Esophagus muscularis mucosa (tissue), 4 donors: ENCODE measurements at regions not wholly inside any gene's neighbourhood (a gene's known extent, or its start where the extent isn't known, plus 50 kb on each side); places are given as distances from the start of the nearest gene placed in this dataset.

Experiments
- DNase-seq: peaks from one replicate; pipeline ENCODE4 v3.0.0-alpha.2; 2017; ENCODE audit errors: extremely low spot score
- H3K27ac ChIP-seq, 4 donors: fragments of 200-600 bp; sonication (generic); replicated peaks in 1 of 4; 1 replicate in 3 of 4; 2 replicates in 1 of 4; pipeline ENCODE4 v1.5.1; 2016 to 2019; ENCODE audit warnings: mild to moderate bottlenecking in 1 of 4
- H3K27me3 ChIP-seq, 4 donors: fragments of 200-600 bp; sonication (generic); one replicate each; pipeline versions ENCODE4 v1.5.1 to v1.6.0; 2016 to 2019
- H3K36me3 ChIP-seq, 4 donors: fragments of 200-600 bp; sonication (generic); one replicate each; pipeline ENCODE4 v1.5.1; 2016 to 2019
- H3K4me1 ChIP-seq, 4 donors: fragments of 200-600 bp; sonication (generic); one replicate each; pipeline ENCODE4 v1.5.1; 2016 to 2019
- H3K4me3 ChIP-seq, 4 donors: fragments of 200-600 bp; sonication (generic); 1 replicate in 2 of 4; 2 replicates in 2 of 4; pipeline ENCODE4 v1.5.1; 2016 to 2019; ENCODE audit warnings: mild to moderate bottlenecking in 4 of 4, moderate library complexity in 1 of 4
- H3K9me3 ChIP-seq, 4 donors: fragments of 200-600 bp; sonication (generic); 1 replicate in 3 of 4; 2 replicates in 1 of 4; pipeline ENCODE4 v1.5.1; 2016 to 2019
- EP300 ChIP-seq: sonication (generic); formaldehyde crosslinking; IDR thresholded peaks from one replicate; pipeline ENCODE4 v1.6.1; 2017; ENCODE audit warnings: antibody characterized with exemption
- POLR2A ChIP-seq: fragments of 450-650 bp; IDR thresholded peaks from one replicate; pipeline ENCODE4 v1.6.1; 2017; ENCODE audit warnings: antibody characterized with exemption, moderate library complexity, mild to moderate bottlenecking, low read depth
- POLR2AphosphoS5 ChIP-seq, 2 donors: sonication (generic); formaldehyde crosslinking; IDR thresholded peaks; one replicate each; pipeline ENCODE4 v1.6.1; 2017; ENCODE audit warnings: antibody characterized with exemption in 2 of 2
- WGBS: methylation state at CpG from one replicate; pipeline ENCODE4 v1.1.5; 2018; 5-methylcytosine and 5-hydroxymethylcytosine counted together
- intact Hi-C: fragments of 100-400 bp; cut with DNase I; formaldehyde crosslinking; loops from one replicate; pipeline ENCODE4 v1.15.1; 2023
- TF ChIP-seq, protein P1 (sequence below), 3 experiments: fragments of 200-600 bp in 2 of 3; fragments of 450-650 bp in 1 of 3; sonication (generic) in 2 of 3; IDR thresholded peaks; one replicate each; pipeline ENCODE4 v1.5.1; 2017 to 2019; ENCODE audit warnings: antibody characterized with exemption in 3 of 3, mild to moderate bottlenecking in 2 of 3, moderate library complexity in 1 of 3

DNA sequence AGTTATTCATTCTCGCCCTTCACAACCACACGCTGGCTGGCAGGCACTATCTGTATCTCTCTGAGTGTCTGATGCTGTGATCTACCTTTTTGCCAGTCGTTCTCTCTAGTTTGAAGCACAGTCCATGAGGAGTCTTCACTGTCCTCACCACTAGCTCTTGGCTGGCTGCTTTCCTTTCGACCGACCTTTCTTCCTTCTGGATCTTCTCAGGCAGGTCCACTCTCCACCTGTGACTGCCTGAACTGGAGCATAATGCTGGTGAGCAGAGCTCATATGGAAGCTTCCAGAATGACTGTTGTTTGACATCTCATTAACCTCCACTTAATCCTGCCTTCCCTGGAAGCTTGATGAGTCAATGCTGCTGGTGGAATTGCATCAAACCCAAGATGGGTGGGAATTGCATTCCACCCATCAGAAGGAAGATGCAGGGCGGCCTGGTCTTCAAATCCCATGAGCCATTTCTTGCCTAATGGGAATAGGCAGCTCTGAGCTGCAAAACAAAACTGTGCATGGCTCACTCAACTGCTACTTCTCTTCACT lies 283.5 kb upstream of the HDAC4 start:
- H3K27me3 ChIP-seq: peaks cover 0 to 27% (median 2%) of the 10 kb centered on the region in 4 donors
- no peaks in the 10 kb centered on the region for H3K4me1 ChIP-seq
- TF ChIP-seq EP300 (no peak), POLR2A (no peak), POLR2AphosphoS5 (IDR thresholded peaks at IDR 0.05) (no peak)
- TF ChIP-seq, protein P1, sequence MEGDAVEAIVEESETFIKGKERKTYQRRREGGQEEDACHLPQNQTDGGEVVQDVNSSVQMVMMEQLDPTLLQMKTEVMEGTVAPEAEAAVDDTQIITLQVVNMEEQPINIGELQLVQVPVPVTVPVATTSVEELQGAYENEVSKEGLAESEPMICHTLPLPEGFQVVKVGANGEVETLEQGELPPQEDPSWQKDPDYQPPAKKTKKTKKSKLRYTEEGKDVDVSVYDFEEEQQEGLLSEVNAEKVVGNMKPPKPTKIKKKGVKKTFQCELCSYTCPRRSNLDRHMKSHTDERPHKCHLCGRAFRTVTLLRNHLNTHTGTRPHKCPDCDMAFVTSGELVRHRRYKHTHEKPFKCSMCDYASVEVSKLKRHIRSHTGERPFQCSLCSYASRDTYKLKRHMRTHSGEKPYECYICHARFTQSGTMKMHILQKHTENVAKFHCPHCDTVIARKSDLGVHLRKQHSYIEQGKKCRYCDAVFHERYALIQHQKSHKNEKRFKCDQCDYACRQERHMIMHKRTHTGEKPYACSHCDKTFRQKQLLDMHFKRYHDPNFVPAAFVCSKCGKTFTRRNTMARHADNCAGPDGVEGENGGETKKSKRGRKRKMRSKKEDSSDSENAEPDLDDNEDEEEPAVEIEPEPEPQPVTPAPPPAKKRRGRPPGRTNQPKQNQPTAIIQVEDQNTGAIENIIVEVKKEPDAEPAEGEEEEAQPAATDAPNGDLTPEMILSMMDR (IDR thresholded peaks at IDR 0.05): no peak
- no peak overlapping the region for H3K4me3 ChIP-seq
- 95% methylated on average over 6 of the region's 6 CpGs for WGBS
- intact Hi-C loops: no loop called here
- DNase-seq: no peak
- H3K27ac ChIP-seq: no peak overlapping the region
- peaks cover 0 to 13% (median 5%) of the 10 kb centered on the region in 4 donors for H3K9me3 ChIP-seq
- no peaks in the 10 kb centered on the region for H3K36me3 ChIP-seq

DNA sequence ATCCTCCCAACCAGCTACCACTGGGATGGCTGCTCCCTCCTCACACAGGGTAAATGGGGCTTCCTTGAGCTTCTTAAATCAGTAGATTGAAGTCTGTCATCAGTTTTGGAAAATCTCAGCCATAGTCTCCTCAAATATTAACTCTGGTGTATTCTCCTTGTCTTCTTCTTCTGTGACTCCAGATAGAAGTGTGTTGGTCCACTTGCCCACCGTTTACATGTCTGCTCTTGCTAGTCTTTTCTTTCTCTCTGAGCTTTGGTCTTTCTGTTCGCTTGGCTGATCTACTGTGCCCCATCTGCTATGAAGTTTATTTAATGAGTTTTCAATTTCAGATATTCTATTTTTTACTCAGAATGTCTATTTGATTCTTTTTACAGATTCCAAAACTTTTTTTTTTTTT lies 281.7 kb upstream of the HDAC4 start:
- Histone ChIP-seq H3K4me1 (no peaks in the 10 kb centered on the region), H3K36me3 (no peaks in the 10 kb centered on the region), H3K27me3 (peaks cover 0 to 17% (median 0%) of the 10 kb centered on the region in 4 donors), H3K9me3 (peaks cover 0 to 13% (median 5%) of the 10 kb centered on the region in 4 donors), H3K27ac (no peak overlapping the region), H3K4me3 (no peak overlapping the region)
- intact Hi-C loops: no loop called here
- 86% methylated on average over 2 of the region's 2 CpGs for WGBS
- TF ChIP-seq, protein P1 (IDR thresholded peaks at IDR 0.05): no peak
- TF ChIP-seq POLR2AphosphoS5 (IDR thresholded peaks at IDR 0.05): no peak
- no peak for TF ChIP-seq POLR2A
- TF ChIP-seq EP300: no peak
- DNase-seq: no peak

DNA sequence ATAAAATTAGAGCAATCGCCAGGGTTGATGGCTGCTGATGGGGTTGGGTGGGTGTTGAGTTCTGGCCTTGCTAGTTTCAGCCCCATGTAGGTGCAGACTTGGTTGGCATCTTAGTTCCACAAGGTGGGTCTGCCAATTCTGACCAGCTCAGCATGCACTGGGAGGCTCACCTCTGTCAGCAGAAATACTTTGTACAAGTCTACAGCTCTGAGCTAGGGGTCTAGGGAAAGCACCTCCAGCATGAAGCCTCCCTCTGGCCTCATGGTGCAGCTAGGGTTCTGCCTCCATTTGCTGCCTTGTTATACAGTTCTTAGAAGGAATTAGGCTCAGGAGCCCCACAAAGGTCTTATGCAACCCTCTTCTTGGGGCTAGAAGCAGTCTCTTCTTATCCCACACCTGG lies 278.9 kb upstream of the HDAC4 start:
- intact Hi-C loops: no loop called here
- whole genome bisulfite sequencing: 89% methylated on average over 1 of the region's 1 CpG
- TF ChIP-seq, protein P1 (IDR thresholded peaks at IDR 0.05): no peak
- TF ChIP-seq POLR2A (no peak), POLR2AphosphoS5 (IDR thresholded peaks at IDR 0.05) (no peak), EP300 (no peak)
- Histone ChIP-seq H3K4me1 (no peaks in the 10 kb centered on the region), H3K36me3 (no peaks in the 10 kb centered on the region), H3K27me3 (peaks cover 0 to 6% (median 0%) of the 10 kb centered on the region in 4 donors), H3K4me3 (no peak overlapping the region), H3K9me3 (peaks cover 0 to 13% (median 5%) of the 10 kb centered on the region in 4 donors), H3K27ac (no peak overlapping the region)
- no peak for DNase-seq

DNA sequence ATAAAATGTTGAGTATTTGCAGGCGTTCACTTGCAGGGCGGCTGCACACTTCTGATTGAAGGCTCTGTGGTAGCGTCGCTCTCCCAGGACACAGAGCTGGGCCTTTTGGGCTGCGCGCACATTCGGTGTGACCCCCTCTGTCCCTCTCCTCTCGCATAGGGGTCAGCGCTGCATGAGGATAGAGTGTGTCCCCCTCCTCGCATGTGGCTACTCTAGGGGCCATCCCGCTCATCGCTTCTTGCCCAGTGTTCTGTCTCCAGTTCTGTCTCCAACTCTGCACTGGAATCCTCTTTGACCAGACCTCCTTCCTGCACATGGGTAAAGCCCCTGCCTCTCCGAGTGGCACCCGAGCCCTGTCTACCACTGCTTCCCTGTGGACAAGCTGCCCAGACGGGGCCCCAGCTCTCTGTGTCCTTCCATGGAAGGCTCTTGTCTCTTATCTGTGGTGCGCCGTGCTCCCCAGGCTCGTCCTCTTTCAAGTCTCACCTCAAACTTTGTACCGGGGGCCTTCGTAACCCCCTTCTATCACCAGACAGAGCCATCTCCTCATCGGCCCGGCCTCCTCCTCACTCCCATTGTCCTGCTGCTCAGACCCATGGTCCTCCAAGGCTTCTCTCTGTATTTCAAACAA lies 278.0 kb upstream of the HDAC4 start:
- no peak for DNase-seq
- no peaks in the 10 kb centered on the region for H3K4me1 ChIP-seq
- no peaks in the 10 kb centered on the region for H3K36me3 ChIP-seq
- H3K27me3 ChIP-seq: peaks cover 0 to 4% (median 0%) of the 10 kb centered on the region in 4 donors
- H3K9me3 ChIP-seq: peaks cover 0 to 13% (median 5%) of the 10 kb centered on the region in 4 donors
- no peak for TF ChIP-seq EP300
- TF ChIP-seq, protein P1 (IDR thresholded peaks at IDR 0.05): no peak
- no peak for TF ChIP-seq POLR2A
- no peak for TF ChIP-seq POLR2AphosphoS5 (IDR thresholded peaks at IDR 0.05)
- H3K4me3 ChIP-seq: no peak overlapping the region
- WGBS: 97% methylated on average over 22 of the region's 22 CpGs
- intact Hi-C loops: no loop called here
- H3K27ac ChIP-seq: no peak overlapping the region
